ENCODE measurements at regions not wholly inside any gene's neighbourhood (a gene's known extent, or its start where the extent isn't known, plus 50 kb on each side); places are given as distances from the start of the nearest gene placed in this dataset.

- Mint-ChIP-seq H3K27ac (no peak overlapping the region), H3K4me1 (no peaks in the 10 kb centered on the region), H3K27me3 (peaks cover 17% of the 10 kb centered on the region), H3K4me3 (no peak overlapping the region), H3K9me3 (no peaks in the 10 kb centered on the region), H3K36me3 (ENCODE audit: low read depth) (no peaks in the 10 kb centered on the region)
- ATAC-seq (replicated peaks): no peak
These were observed 495.6 kb upstream of the B3GAT1 start for GRCh38 chr11:134907636-134908035.

- Mint-ChIP-seq H3K36me3 (ENCODE audit: low read depth) (no peaks in the 10 kb centered on the region), H3K4me3 (no peak overlapping the region), H3K27me3 (peaks cover 26% of the 10 kb centered on the region), H3K27ac (no peak overlapping the region), H3K4me1 (no peaks in the 10 kb centered on the region), H3K9me3 (no peaks in the 10 kb centered on the region)
- no peak for ATAC-seq (replicated peaks)
These were observed 494.4 kb upstream of the B3GAT1 start for GRCh38 chr11:134906356-134906955.

DNA sequence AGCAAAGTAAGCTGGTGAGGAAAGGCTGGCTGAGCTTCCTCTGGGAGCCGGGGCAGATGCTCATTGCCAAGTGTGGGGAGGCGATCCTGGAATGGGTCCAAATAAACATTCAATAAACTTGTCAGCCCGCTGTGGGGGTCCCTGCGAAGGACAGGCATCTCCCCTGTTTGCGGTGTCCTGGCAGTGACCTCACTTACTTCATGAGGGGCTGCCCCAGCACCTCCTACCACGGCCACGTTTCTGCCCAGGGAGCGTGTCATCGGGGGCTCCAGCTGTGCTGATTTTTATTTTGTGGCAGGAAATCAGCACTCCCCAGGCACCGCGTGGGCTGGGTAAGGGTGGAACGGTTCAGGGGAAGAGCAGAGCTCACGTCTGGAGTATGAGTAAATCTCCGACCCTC lies 493.9 kb upstream of the B3GAT1 start:
- peaks cover 28% of the 10 kb centered on the region for H3K27me3 Mint-ChIP-seq
- no peaks in the 10 kb centered on the region for H3K36me3 Mint-ChIP-seq (ENCODE audit: low read depth)
- no peak overlapping the region for H3K27ac Mint-ChIP-seq
- H3K4me3 Mint-ChIP-seq: no peak overlapping the region
- no peaks in the 10 kb centered on the region for H3K9me3 Mint-ChIP-seq
- no peak for ATAC-seq (replicated peaks)
- H3K4me1 Mint-ChIP-seq: no peaks in the 10 kb centered on the region

DNA sequence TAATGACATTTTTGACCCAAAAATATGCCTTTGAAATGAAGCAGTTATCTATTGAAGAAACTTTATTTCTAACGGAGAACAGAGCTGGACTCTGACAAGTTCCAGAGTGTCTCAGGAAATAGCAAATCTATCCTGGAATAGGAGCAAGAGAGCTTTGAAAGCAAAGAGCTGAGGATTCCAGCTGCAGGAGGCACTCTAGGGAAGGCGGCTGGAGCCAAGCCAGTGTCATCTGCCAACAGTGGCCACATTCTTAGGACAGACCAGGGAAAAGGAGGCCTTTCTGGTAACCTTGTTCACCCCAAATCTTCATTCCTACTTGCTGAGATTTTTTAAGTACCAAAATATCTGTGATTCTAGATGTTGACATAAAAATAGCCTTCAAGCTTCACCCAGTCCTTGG lies 493.5 kb upstream of the B3GAT1 start:
- H3K4me1 Mint-ChIP-seq: no peaks in the 10 kb centered on the region
- H3K36me3 Mint-ChIP-seq (ENCODE audit: low read depth): no peaks in the 10 kb centered on the region
- no peak overlapping the region for H3K27ac Mint-ChIP-seq
- no peak overlapping the region for H3K4me3 Mint-ChIP-seq
- ATAC-seq (replicated peaks): no peak
- H3K9me3 Mint-ChIP-seq: no peaks in the 10 kb centered on the region
- H3K27me3 Mint-ChIP-seq: peaks cover 28% of the 10 kb centered on the region

- peaks cover 38% of the 10 kb centered on the region for H3K27me3 Mint-ChIP-seq
- H3K4me3 Mint-ChIP-seq: no peak overlapping the region
- no peak overlapping the region for H3K27ac Mint-ChIP-seq
- no peaks in the 10 kb centered on the region for H3K36me3 Mint-ChIP-seq (ENCODE audit: low read depth)
- no peak for ATAC-seq (replicated peaks)
- H3K9me3 Mint-ChIP-seq: no peaks in the 10 kb centered on the region
- H3K4me1 Mint-ChIP-seq: no peaks in the 10 kb centered on the region
These were observed 492.2 kb upstream of the B3GAT1 start for GRCh38 chr11:134904103-134904790.

- H3K4me1 Mint-ChIP-seq: no peaks in the 10 kb centered on the region
These were observed 490.2 kb upstream of the B3GAT1 start for GRCh38 chr11:134901955-134902918.

DNA sequence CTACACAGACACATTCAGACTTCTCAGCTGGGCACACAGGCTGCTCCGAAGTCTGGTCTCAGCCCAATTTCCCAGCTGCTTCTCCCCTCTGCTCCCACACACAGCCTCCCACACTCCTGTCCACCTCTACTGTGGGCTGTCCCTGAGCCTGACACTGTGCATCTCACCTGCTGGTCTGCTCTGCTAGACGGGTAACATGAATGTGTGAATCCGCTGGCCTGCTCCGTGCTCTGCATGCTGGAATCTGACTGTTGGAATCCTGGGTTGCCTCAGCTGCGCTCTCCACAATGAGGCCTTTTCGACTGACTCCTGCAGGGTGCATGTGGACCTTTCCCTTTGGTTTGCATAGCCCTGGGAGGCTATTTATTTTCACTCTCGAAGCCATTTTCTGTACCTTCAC lies 489.5 kb upstream of the B3GAT1 start:
- no peak for ATAC-seq (replicated peaks)

More at GRCh38 chr11:134901955-134902918, 490.2 kb upstream of the B3GAT1 start:
- Mint-ChIP-seq H3K4me3 (no peak overlapping the region), H3K27me3 (peaks cover 47% of the 10 kb centered on the region), H3K36me3 (ENCODE audit: low read depth) (no peaks in the 10 kb centered on the region), H3K9me3 (no peaks in the 10 kb centered on the region), H3K27ac (no peak overlapping the region)
- no peak for ATAC-seq (replicated peaks)

DNA sequence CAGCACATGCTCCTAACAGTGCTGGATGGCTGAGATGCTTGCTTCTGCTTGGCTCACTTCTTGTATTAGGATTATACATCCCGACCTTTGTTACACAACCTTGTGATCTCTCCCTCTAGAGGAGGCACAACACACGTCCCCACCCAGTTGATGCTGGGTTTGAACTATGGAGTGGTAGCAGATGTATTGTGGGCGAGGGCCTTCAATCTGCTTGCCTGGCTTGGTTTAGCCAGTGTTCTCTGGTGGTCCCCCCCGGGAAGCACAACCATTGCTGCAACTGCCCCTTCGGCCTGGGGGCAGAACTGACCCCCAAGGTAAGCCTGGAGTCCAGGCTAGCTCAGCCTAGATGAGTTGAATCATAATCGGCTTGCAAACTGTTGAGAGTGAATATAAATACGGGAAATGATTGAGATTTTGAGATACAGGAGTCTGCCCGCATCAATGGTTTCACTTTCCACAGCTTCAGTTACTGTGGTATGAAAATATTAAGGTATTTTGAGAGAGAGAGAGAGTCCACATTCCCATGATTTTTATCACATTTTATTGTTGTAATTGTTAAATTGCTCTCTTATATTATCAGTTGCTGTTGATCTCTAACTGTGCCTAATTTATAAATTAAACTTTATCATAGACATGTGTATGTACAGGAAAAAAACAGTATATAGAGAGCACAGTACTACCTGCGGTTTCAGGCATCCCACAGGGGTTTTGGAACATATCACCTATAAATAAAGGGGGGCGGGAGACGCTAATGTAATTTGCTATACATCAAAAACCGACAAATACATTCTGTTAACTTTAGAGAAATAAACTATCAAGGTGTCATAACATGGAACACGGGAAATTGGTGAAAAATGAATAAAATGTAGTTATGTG lies 482.0 kb upstream of the B3GAT1 start:
- H3K9me3 Mint-ChIP-seq: peaks cover 6% of the 10 kb centered on the region
- ATAC-seq (replicated peaks): no peak
- H3K36me3 Mint-ChIP-seq (ENCODE audit: low read depth): no peaks in the 10 kb centered on the region
- H3K4me1 Mint-ChIP-seq: no peaks in the 10 kb centered on the region
- H3K4me3 Mint-ChIP-seq: no peak overlapping the region
- H3K27me3 Mint-ChIP-seq: peaks cover 35% of the 10 kb centered on the region
- no peak overlapping the region for H3K27ac Mint-ChIP-seq

More for the DNA sequence above, 489.5 kb upstream of the B3GAT1 start:
- peaks cover 46% of the 10 kb centered on the region for H3K27me3 Mint-ChIP-seq
- no peaks in the 10 kb centered on the region for H3K9me3 Mint-ChIP-seq
- no peak overlapping the region for H3K4me3 Mint-ChIP-seq
- H3K36me3 Mint-ChIP-seq (ENCODE audit: low read depth): no peaks in the 10 kb centered on the region
- H3K27ac Mint-ChIP-seq: no peak overlapping the region
- H3K4me1 Mint-ChIP-seq: no peaks in the 10 kb centered on the region

DNA sequence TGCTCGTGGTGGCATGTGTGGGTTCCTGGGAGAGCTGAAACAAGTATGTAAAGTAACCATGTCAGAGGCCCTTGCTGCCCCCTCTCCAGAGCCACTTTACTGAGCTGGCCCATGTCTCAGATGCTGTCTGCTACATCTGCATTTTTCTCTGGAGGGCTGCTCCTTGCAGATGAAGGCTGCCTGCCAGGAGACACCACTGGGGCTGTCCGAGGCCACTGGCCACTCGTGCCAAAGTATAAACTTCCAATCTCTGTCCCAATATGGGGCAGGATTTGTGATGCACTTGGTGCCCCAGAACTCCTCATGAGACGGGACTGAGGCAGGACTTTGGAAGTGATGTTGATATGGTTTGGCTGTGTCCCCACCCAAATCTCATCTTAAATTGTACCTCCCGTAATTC lies 478.4 kb upstream of the B3GAT1 start:
- peaks cover 6% of the 10 kb centered on the region for H3K9me3 Mint-ChIP-seq
- H3K27me3 Mint-ChIP-seq: peaks cover 39% of the 10 kb centered on the region
- ATAC-seq (replicated peaks): no peak
- H3K36me3 Mint-ChIP-seq (ENCODE audit: low read depth): no peaks in the 10 kb centered on the region
- no peak overlapping the region for H3K27ac Mint-ChIP-seq
- H3K4me3 Mint-ChIP-seq: no peak overlapping the region
- H3K4me1 Mint-ChIP-seq: no peaks in the 10 kb centered on the region

DNA sequence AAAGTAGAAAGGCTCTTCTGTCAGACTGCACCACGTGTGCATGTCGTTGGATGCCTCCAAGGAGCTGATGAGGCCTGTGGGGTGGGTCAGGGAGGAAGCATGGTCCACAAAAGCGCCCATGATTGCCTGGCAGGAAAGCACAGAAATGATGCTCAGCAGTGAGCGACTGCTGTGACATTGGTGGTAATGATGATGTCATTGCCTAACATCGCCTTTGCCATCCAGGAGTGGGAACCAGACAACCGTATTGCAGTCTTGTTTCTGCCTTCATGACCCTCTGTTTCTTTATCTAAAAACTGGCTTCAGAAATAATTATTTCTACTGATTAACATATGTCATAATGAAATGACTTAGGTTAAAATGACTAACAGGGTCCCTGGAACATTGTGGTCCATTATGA lies 477.8 kb upstream of the B3GAT1 start:
- H3K9me3 Mint-ChIP-seq: peaks cover 6% of the 10 kb centered on the region
- H3K36me3 Mint-ChIP-seq (ENCODE audit: low read depth): no peaks in the 10 kb centered on the region
- no peak for ATAC-seq (replicated peaks)
- H3K27ac Mint-ChIP-seq: no peak overlapping the region
- no peaks in the 10 kb centered on the region for H3K4me1 Mint-ChIP-seq
- H3K27me3 Mint-ChIP-seq: peaks cover 38% of the 10 kb centered on the region
- no peak overlapping the region for H3K4me3 Mint-ChIP-seq

GRCh38 chr11:134888821-134889220 lies 476.8 kb upstream of the B3GAT1 start:
- H3K4me3 Mint-ChIP-seq: no peak overlapping the region
- peaks cover 40% of the 10 kb centered on the region for H3K27me3 Mint-ChIP-seq
- H3K9me3 Mint-ChIP-seq: peaks cover 6% of the 10 kb centered on the region
- no peak overlapping the region for H3K27ac Mint-ChIP-seq
- H3K36me3 Mint-ChIP-seq (ENCODE audit: low read depth): no peaks in the 10 kb centered on the region
- ATAC-seq (replicated peaks): no peak
- H3K4me1 Mint-ChIP-seq: no peaks in the 10 kb centered on the region

DNA sequence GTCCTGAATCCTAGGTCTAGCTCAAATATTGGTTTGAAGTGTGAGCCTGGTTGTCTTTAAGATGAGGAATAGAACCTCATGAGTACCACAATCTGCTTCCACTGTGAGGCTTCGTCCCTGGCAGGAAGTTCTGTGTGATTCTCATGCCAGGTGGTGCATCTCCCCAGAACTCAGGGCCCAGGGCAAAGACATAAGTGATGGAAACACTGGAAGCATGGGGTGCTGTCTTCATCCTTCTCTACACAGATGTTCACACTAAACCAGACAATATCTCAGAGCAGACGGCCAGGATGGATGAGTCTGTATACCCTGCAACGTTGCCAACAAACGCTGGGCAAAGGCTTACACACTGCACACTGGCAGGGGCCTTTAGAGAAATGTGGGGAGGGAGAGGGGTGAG lies 475.9 kb upstream of the B3GAT1 start:
- Mint-ChIP-seq H3K4me1 (no peaks in the 10 kb centered on the region), H3K27ac (no peak overlapping the region), H3K27me3 (peaks cover 38% of the 10 kb centered on the region), H3K4me3 (no peak overlapping the region), H3K36me3 (ENCODE audit: low read depth) (no peaks in the 10 kb centered on the region), H3K9me3 (peaks cover 6% of the 10 kb centered on the region)
- no peak for ATAC-seq (replicated peaks)

GRCh38 chr11:134883484-134883883 lies 471.4 kb upstream of the B3GAT1 start:
- Mint-ChIP-seq H3K36me3 (ENCODE audit: low read depth) (no peaks in the 10 kb centered on the region), H3K27me3 (peaks cover 28% of the 10 kb centered on the region), H3K27ac (no peak overlapping the region), H3K4me3 (no peak overlapping the region), H3K9me3 (no peaks in the 10 kb centered on the region), H3K4me1 (no peaks in the 10 kb centered on the region)
- no peak for ATAC-seq (replicated peaks)

GRCh38 chr11:134882671-134883297 lies 470.7 kb upstream of the B3GAT1 start:
- H3K4me3 Mint-ChIP-seq: no peak overlapping the region
- H3K27me3 Mint-ChIP-seq: peaks cover 29% of the 10 kb centered on the region
- ATAC-seq (replicated peaks): no peak
- H3K4me1 Mint-ChIP-seq: no peaks in the 10 kb centered on the region
- H3K27ac Mint-ChIP-seq: no peak overlapping the region
- H3K36me3 Mint-ChIP-seq (ENCODE audit: low read depth): no peaks in the 10 kb centered on the region
- H3K9me3 Mint-ChIP-seq: no peaks in the 10 kb centered on the region
